ENCODE measurements at regions not wholly inside any gene's neighbourhood (a gene's known extent, or its start where the extent isn't known, plus 50 kb on each side); places are given as distances from the start of the nearest gene placed in this dataset.

DNA sequence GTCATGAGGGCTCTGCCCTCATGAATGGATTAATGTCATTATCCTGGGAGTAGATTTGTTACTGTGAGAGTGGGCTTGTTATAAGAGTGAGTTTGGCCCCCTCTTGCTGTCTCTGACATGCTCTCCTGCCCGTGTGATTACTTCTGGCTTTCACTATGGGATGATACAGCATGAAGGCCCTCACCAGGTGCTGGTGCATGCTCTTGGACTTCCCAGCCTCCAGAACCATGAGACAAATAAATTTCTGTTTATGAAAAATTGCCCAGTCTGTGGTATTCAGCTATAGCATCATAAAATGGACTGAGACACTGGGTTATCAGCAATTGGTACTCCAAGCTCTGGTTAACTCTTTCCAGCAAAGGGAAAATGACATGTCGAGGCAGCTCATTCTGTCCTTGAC is 76.2 kb upstream of the MAP3K7 start:
- Histone ChIP-seq H3K4me3 (ENCODE audit: control insufficient read depth in 2 of 3, extremely low read depth in 1 of 3, insufficient read depth in 2 of 3, low read depth in 1 of 3, low read length in 3 of 3) (no peak overlapping the region), H3K79me2 (ENCODE audit: control insufficient read depth, insufficient read depth, low read length) (no peaks in the 10 kb centered on the region), H2AFZ (ENCODE audit: control insufficient read depth, low read length) (no peak overlapping the region), H3K9me3 (ENCODE audit: control insufficient read depth, low read depth, low read length) (no peaks in the 10 kb centered on the region), H3K27me3 (ENCODE audit: control insufficient read depth, extremely low read depth, insufficient read depth, low read length) (no peaks in the 10 kb centered on the region), H3K36me3 (ENCODE audit: control insufficient read depth in 2 of 2, extremely low read depth in 1 of 2, insufficient read depth in 2 of 2, low read length in 2 of 2) (no peaks in the 10 kb centered on the region), H3K4me2 (ENCODE audit: control insufficient read depth, extremely low read depth, insufficient read depth, low read depth, low read length) (no peak overlapping the region), H4K20me1 (ENCODE audit: control insufficient read depth, extremely low read depth, insufficient read depth, low read length) (no peaks in the 10 kb centered on the region), H3K9me1 (ENCODE audit: control insufficient read depth, extremely low read depth, insufficient read depth, low read length) (no peaks in the 10 kb centered on the region), H3K27ac (ENCODE audit: control insufficient read depth, insufficient read depth, low read length) (no peak overlapping the region), H3K4me1 (ENCODE audit: control insufficient read depth, extremely low read depth, insufficient read depth, low read length) (no peaks in the 10 kb centered on the region), H3K9ac (ENCODE audit: control insufficient read depth, extremely low read depth, insufficient read depth, low read length) (no peak overlapping the region)
- dilution Hi-C loops (cut with MboI; ENCODE audit: extremely low pct_ligation_motif_present, low sequenced_read_pairs) = no loop called here
- DNase-seq (ENCODE audit: low read depth, low spot score) (no peak), FAIRE-seq (no peak)
- TF ChIP-seq EZH2 (IDR thresholded peaks at IDR 0.05; ENCODE audit: low read length) = no peak
- TF ChIP-seq, protein P1, sequence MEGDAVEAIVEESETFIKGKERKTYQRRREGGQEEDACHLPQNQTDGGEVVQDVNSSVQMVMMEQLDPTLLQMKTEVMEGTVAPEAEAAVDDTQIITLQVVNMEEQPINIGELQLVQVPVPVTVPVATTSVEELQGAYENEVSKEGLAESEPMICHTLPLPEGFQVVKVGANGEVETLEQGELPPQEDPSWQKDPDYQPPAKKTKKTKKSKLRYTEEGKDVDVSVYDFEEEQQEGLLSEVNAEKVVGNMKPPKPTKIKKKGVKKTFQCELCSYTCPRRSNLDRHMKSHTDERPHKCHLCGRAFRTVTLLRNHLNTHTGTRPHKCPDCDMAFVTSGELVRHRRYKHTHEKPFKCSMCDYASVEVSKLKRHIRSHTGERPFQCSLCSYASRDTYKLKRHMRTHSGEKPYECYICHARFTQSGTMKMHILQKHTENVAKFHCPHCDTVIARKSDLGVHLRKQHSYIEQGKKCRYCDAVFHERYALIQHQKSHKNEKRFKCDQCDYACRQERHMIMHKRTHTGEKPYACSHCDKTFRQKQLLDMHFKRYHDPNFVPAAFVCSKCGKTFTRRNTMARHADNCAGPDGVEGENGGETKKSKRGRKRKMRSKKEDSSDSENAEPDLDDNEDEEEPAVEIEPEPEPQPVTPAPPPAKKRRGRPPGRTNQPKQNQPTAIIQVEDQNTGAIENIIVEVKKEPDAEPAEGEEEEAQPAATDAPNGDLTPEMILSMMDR (optimal IDR thresholded peaks at IDR 0.05 in 1 of 3, IDR thresholded peaks at IDR 0.05 in 1 of 3, conservative IDR thresholded peaks at IDR 0.05 in 1 of 3; ENCODE audit: extremely low read depth in 1 of 3, insufficient read depth in 2 of 3, low read length in 3 of 3) = no peak

DNA sequence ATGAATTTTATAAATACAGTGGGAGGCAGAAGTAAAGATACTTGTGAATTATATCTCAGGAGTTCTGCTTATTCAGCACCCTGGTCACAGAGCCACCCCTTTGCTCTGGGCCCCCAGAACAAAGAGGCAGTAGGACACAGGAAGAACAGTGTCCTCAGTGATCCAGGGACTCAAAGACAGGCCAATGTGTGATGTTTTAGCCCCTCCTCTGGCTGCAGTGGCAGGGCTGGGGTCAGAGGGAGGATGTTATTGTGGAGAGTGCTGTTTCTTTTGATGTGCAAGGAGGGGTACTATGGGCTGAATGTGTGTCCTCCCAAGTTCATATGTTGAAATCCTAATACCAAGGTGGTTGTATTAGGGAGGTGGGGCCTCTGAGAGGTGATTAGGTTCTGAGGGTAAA is 74.1 kb upstream of the MAP3K7 start:
- no peaks in the 10 kb centered on the region for H3K9me3 ChIP-seq (ENCODE audit: control insufficient read depth, low read depth, low read length)
- FAIRE-seq (no peak), DNase-seq (ENCODE audit: low read depth, low spot score) (no peak)
- TF ChIP-seq EZH2 (IDR thresholded peaks at IDR 0.05; ENCODE audit: low read length) = no peak
- TF ChIP-seq, protein P1 (optimal IDR thresholded peaks at IDR 0.05 in 1 of 3, IDR thresholded peaks at IDR 0.05 in 1 of 3, conservative IDR thresholded peaks at IDR 0.05 in 1 of 3; ENCODE audit: extremely low read depth in 1 of 3, insufficient read depth in 2 of 3, low read length in 3 of 3) = no peak
- H3K27me3 ChIP-seq (ENCODE audit: control insufficient read depth, extremely low read depth, insufficient read depth, low read length) = no peaks in the 10 kb centered on the region
- no peak overlapping the region for H2AFZ ChIP-seq (ENCODE audit: control insufficient read depth, low read length)
- no peak overlapping the region for H3K27ac ChIP-seq (ENCODE audit: control insufficient read depth, insufficient read depth, low read length)
- H3K79me2 ChIP-seq (ENCODE audit: control insufficient read depth, insufficient read depth, low read length) = no peaks in the 10 kb centered on the region
- H3K4me2 ChIP-seq (ENCODE audit: control insufficient read depth, extremely low read depth, insufficient read depth, low read depth, low read length) = no peak overlapping the region
- H3K4me3 ChIP-seq (ENCODE audit: control insufficient read depth in 2 of 3, extremely low read depth in 1 of 3, insufficient read depth in 2 of 3, low read depth in 1 of 3, low read length in 3 of 3) = no peak overlapping the region
- H3K36me3 ChIP-seq (ENCODE audit: control insufficient read depth in 2 of 2, extremely low read depth in 1 of 2, insufficient read depth in 2 of 2, low read length in 2 of 2) = no peaks in the 10 kb centered on the region
- H3K4me1 ChIP-seq (ENCODE audit: control insufficient read depth, extremely low read depth, insufficient read depth, low read length) = no peaks in the 10 kb centered on the region
- no peak overlapping the region for H3K9ac ChIP-seq (ENCODE audit: control insufficient read depth, extremely low read depth, insufficient read depth, low read length)
- dilution Hi-C loops (cut with MboI; ENCODE audit: extremely low pct_ligation_motif_present, low sequenced_read_pairs) = no loop called here
- H4K20me1 ChIP-seq (ENCODE audit: control insufficient read depth, extremely low read depth, insufficient read depth, low read length) = no peaks in the 10 kb centered on the region
- no peaks in the 10 kb centered on the region for H3K9me1 ChIP-seq (ENCODE audit: control insufficient read depth, extremely low read depth, insufficient read depth, low read length)

All from keratinocyte (primary cell).